Breast epithelium (tissue), 4 donors: ENCODE measurements at regions not wholly inside any gene's neighbourhood (a gene's known extent, or its start where the extent isn't known, plus 50 kb on each side); places are given as distances from the start of the nearest gene placed in this dataset.

ENCODE experiments used
- DNase-seq, 2 donors: peaks; one replicate each; pipeline ENCODE4 v3.0.0-alpha.2; 2019; ENCODE audit warnings: low spot score in 2 of 2
- H3K27ac ChIP-seq, 2 donors: fragments of 200-600 bp; sonication (generic) in 1 of 2; one replicate each; pipeline ENCODE4 v1.5.1; 2016 to 2019; ENCODE audit warnings: mild to moderate bottlenecking in 1 of 2
- H3K27me3 ChIP-seq, 2 donors: fragments of 200-600 bp; sonication (generic) in 1 of 2; one replicate each; pipeline versions ENCODE4 v1.5.1 to v1.6.0; 2017 to 2019; ENCODE audit warnings: control low read depth in 1 of 2, mild to moderate bottlenecking in 1 of 2
- H3K36me3 ChIP-seq: fragments of 200-600 bp; one replicate; pipeline ENCODE4 v1.5.1; 2019
- H3K4me1 ChIP-seq, 2 donors: fragments of 200-600 bp; sonication (generic); one replicate each; pipeline ENCODE4 v1.5.1; 2016 to 2019; ENCODE audit warnings: control low read depth in 1 of 2
- H3K4me3 ChIP-seq, 3 donors: fragments of 200-600 bp; sonication (generic); 1 replicate in 2 of 3; 2 replicates in 1 of 3; pipeline ENCODE4 v1.5.1; 2016 to 2019; ENCODE audit warnings: mild to moderate bottlenecking in 3 of 3, moderate library complexity in 2 of 3
- H3K9me3 ChIP-seq, 2 donors: fragments of 200-600 bp; sonication (generic) in 1 of 2; one replicate each; pipeline ENCODE4 v1.5.1; 2016 to 2019; ENCODE audit warnings: control low read depth in 1 of 2
- CTCF ChIP-seq, 3 donors: fragments of 450-650 bp; IDR thresholded peaks; one replicate each; pipeline ENCODE4 v1.5.1; 2016 to 2017; ENCODE audit warnings: antibody characterized with exemption in 3 of 3, mild to moderate bottlenecking in 3 of 3, moderate library complexity in 3 of 3
- POLR2A ChIP-seq: fragments of 450-650 bp; IDR thresholded peaks from one replicate; pipeline ENCODE4 v1.6.1; 2016; ENCODE audit warnings: antibody characterized with exemption, mild to moderate bottlenecking, moderate library complexity
- POLR2AphosphoS5 ChIP-seq, 3 donors: sonication (generic); formaldehyde crosslinking; IDR thresholded peaks; one replicate each; pipeline ENCODE4 v1.6.1; 2017; ENCODE audit warnings: antibody characterized with exemption in 3 of 3
- intact Hi-C: fragments of 100-400 bp; cut with DNase I; formaldehyde crosslinking; loops from one replicate; pipeline ENCODE4 v1.15.1; 2023; ENCODE audit warnings: low total_unique reads

GRCh38 chr1:87723193-87723592 lies 394.5 kb downstream of the LMO4 start:
- no peaks in the 10 kb centered on the region for H3K9me3 ChIP-seq
- no peak for DNase-seq
- no peak overlapping the region for H3K27ac ChIP-seq
- H3K4me3 ChIP-seq = no peak overlapping the region
- H3K36me3 ChIP-seq = no peaks in the 10 kb centered on the region
- H3K27me3 ChIP-seq = no peaks in the 10 kb centered on the region
- no peak for TF ChIP-seq POLR2A
- TF ChIP-seq POLR2AphosphoS5 (IDR thresholded peaks at IDR 0.05) = no peak
- no peak for TF ChIP-seq CTCF (IDR thresholded peaks at IDR 0.05)
- H3K4me1 ChIP-seq = peaks cover 0 to 1% of the 10 kb centered on the region in 2 donors
- intact Hi-C loops = no loop called here

- Histone ChIP-seq H3K27ac (no peak overlapping the region), H3K4me3 (no peak overlapping the region), H3K4me1 (no peaks in the 10 kb centered on the region), H3K36me3 (no peaks in the 10 kb centered on the region), H3K9me3 (no peaks in the 10 kb centered on the region), H3K27me3 (no peaks in the 10 kb centered on the region)
- TF ChIP-seq POLR2A (no peak), CTCF (IDR thresholded peaks at IDR 0.05) (no peak), POLR2AphosphoS5 (IDR thresholded peaks at IDR 0.05) (no peak)
- DNase-seq = no peak
- intact Hi-C loops = no loop called here
These were observed 399.5 kb downstream of the LMO4 start for GRCh38 chr1:87728169-87728568.

GRCh38 chr1:87730274-87731216 lies 401.9 kb downstream of the LMO4 start:
- Histone ChIP-seq H3K36me3 (no peaks in the 10 kb centered on the region), H3K4me1 (no peaks in the 10 kb centered on the region), H3K27ac (no peak overlapping the region), H3K27me3 (no peaks in the 10 kb centered on the region), H3K9me3 (no peaks in the 10 kb centered on the region), H3K4me3 (no peak overlapping the region)
- DNase-seq = no peak
- TF ChIP-seq POLR2AphosphoS5 (IDR thresholded peaks at IDR 0.05) (no peak), CTCF (IDR thresholded peaks at IDR 0.05) (no peak), POLR2A (no peak)
- intact Hi-C loops = no loop called here

GRCh38 chr1:87733386-87733785 lies 404.7 kb downstream of the LMO4 start:
- Histone ChIP-seq H3K27ac (no peak overlapping the region), H3K4me1 (no peaks in the 10 kb centered on the region), H3K9me3 (no peaks in the 10 kb centered on the region), H3K36me3 (no peaks in the 10 kb centered on the region), H3K27me3 (no peaks in the 10 kb centered on the region), H3K4me3 (no peak overlapping the region)
- intact Hi-C loops = no loop called here
- TF ChIP-seq POLR2A (no peak), CTCF (IDR thresholded peaks at IDR 0.05) (no peak), POLR2AphosphoS5 (IDR thresholded peaks at IDR 0.05) (no peak)
- no peak for DNase-seq

- H3K27me3 ChIP-seq = no peaks in the 10 kb centered on the region
- no peak overlapping the region for H3K4me3 ChIP-seq
- no peaks in the 10 kb centered on the region for H3K9me3 ChIP-seq
- DNase-seq = no peak
- intact Hi-C loops = no loop called here
- H3K27ac ChIP-seq = no peak overlapping the region
- no peaks in the 10 kb centered on the region for H3K4me1 ChIP-seq
- TF ChIP-seq POLR2A (no peak), POLR2AphosphoS5 (IDR thresholded peaks at IDR 0.05) (no peak), CTCF (IDR thresholded peaks at IDR 0.05) (no peak)
- H3K36me3 ChIP-seq = no peaks in the 10 kb centered on the region
These were observed 407.1 kb downstream of the LMO4 start for GRCh38 chr1:87735750-87736149.
